SKM-1 (cell line): ENCODE measurements at regions not wholly inside any gene's neighbourhood (a gene's known extent, or its start where the extent isn't known, plus 50 kb on each side); places are given as distances from the start of the nearest gene placed in this dataset.
A peak's percentile ranks its signal among the peaks of the same experiment; 100 is the strongest.

Experiments
- DNase-seq: peaks from one replicate; lab custom pipeline; 2025; ENCODE audit not compliant: unreplicated experiment; lab: John Stamatoyannopoulos, UW

GRCh38 chr14:25552826-25553225 lies 502.9 kb upstream of the STXBP6 start:
- DNase-seq = no peak

GRCh38 chr14:25551674-25552073 lies 501.7 kb upstream of the STXBP6 start:
- no peak for DNase-seq

- DNase-seq = no peak
Measured at GRCh38 chr14:25546826-25547225, 496.9 kb upstream of the STXBP6 start.

DNA sequence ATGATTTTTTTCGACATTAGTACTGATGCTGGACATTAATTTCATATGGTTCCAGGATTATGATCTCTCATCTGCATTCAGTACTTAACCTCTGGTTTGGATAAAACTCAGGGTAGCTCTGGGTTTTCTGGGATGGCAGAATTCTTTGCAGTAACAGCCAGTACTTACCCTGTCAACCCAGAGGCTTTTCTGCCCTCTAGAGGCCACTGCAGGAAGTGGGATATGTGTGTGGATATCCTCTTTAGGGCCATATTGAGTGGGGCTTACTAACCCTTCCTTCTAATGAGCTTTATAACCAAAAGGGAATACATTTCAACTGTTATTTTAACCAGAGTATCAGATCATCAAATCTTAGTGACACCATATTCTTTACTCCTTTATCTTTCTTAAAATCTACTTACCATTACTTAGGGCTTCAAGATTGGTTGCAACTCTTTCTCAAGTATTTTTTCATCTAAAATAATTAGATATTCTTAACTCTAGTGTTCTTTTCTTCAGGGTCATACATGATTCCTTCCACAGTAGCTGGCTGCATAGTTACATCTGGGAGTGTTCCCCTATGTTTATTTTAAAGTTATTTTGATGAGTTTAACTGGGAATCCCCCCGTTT lies 488.0 kb upstream of the STXBP6 start:
- peak; percentile 3 for DNase-seq

DNA sequence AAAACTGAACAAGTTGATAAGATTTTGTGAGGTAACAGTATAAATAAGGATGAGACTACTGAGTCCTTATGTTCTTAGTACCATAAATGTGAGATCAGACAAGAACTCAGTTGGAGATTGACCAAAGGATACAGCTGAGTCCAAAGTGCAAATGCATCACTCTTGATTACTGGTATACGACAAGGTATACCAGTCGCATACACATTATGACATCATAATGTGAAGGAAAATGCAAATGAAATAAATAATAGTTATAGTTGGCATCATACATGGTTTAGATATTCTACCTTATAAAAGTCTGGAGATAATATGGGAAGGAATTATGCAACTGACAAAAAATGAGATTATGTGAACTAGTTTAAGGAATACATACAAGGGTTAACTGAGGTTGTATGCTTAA lies 476.3 kb upstream of the STXBP6 start:
- DNase-seq = no peak

DNA sequence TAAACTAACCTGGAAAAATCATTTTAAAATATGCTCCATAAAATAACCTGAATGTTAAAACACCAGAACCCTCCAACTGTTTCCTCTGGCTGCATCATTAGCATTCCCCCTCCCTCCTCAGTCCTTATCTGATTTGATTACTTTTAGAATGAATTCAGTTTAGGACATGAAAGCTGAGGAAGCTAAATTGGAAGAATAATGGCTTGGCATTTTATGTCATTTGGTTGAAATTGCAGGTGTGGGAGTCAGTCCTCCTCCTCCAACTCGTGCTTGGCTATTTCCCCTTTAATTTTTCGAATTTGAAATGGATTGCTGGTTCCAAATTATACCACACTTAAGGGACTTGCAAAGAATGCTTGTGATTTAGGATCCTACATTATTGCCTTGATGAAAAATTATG lies 473.0 kb upstream of the STXBP6 start:
- no peak for DNase-seq

DNA sequence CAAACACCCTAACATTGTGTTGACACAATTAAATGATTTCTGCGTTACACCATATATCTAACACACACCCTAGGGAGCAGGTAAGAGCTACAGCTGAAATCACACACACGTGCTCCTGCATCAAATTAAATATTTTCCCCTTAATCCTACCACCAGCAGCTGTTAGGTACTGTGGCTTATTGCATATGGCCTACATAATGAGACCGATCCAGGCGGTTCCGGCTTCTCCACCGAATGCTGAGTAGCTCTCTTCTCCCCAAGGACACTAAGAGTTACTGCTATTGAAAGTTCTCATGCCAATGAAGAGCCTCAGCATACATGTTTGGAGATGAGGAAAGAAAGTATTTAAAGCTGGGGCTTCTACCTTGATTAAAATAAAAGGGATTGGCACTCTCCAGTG lies 472.2 kb upstream of the STXBP6 start:
- no peak for DNase-seq

- DNase-seq = no peak
Measured at GRCh38 chr14:25521616-25522015, 471.7 kb upstream of the STXBP6 start.

- DNase-seq = no peak
Measured at GRCh38 chr14:25520821-25521220, 470.9 kb upstream of the STXBP6 start.

DNA sequence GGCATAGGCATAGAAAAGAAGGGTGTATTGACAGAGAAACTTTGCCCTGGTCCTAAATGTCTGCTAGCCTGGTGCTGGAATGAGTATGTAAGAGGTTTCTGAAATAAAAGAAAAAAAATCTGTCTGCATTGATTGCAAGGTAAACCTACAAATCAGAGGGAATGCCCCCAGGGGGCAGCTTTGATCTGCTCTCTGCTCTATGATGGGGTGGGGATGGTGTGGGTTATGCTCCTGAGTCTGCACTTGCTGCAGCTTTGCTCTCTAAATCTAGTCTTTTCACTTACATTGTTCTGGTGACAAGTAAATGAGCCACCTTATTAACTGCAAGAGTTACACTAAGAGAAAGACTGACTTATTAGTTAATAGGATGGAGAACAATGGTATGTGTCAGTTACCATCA lies 468.4 kb upstream of the STXBP6 start:
- DNase-seq = no peak

DNA sequence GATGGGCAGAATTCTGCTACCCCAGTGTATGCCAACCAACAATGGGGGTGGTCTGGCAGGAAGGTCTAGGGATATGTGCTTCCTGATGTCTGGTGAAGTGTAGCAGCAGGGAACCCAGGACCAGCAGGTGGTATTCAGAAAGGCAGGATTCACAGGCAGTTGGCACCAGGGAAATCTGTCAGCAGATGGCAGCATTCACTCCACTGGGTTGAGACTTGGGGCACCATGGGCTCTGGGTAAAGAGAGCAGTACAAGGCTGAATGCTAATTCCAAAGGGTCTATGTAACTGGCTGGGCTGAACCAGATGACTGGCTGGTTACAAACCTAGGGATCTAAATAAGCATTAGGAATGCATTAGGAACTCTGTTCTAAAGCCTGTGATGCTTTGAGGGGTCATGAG lies 466.9 kb upstream of the STXBP6 start:
- no peak for DNase-seq

DNA sequence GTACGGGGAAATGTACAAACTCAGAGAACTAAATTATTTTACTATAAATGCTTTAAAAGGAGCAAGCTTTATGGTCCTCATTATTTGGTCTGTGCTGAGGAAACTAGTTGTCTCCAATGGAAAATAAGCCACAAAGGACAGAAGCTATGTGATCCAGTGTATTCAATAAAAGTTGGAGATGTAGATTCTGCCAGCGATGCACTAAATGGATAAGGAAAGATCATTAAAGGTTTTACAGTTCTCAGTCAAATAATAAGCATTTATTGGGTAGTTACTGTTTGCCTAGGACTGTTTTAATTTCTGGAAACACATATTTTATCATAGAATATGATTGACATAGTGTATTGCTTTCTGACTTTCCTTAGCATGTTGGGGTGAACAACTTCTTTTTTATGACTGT lies 458.9 kb upstream of the STXBP6 start:
- DNase-seq = no peak

- no peak for DNase-seq
Measured at GRCh38 chr14:25501749-25502148, 451.8 kb upstream of the STXBP6 start.

DNA sequence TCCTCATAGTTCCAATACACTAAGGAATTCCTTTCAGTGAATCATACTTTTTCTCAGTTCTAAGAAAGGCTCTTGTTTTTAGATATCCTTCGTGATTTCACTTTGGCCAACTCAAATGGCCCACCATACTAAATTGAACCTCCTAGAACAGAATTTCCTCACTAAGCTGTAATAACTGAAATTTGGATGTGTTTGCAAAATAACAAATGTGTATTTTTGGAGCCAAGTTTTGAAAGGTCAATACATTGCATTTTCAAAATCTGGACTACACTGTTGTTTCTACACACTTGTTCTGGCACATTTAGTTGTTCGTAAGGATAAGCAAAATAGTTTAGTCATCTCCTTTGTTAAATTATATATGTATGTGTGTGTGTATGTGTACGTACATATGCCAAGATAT lies 439.0 kb upstream of the STXBP6 start:
- no peak for DNase-seq

GRCh38 chr14:25485381-25485780 lies 435.4 kb upstream of the STXBP6 start:
- DNase-seq = no peak

- no peak for DNase-seq
Measured at GRCh38 chr14:25484906-25485305, 435.0 kb upstream of the STXBP6 start.

DNA sequence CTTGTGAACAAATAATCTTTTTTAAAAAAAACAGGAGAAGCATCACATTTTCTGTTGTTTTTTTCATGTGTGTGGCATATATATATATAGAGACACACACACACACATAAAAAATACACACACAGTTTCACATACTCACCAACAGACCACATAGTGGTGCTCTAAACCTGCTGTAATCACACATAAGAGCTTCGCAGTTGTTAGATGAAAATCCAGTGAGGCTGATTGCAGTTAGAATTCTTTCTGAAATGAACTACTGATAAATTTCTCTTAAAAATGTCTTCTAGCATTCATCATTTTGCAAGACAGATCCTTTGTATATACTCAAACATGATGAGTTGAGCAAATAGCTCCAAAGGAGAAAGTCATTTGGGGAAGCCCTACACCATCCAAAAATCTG lies 434.3 kb upstream of the STXBP6 start:
- no peak for DNase-seq

GRCh38 chr14:25477316-25478098 lies 427.6 kb upstream of the STXBP6 start:
- DNase-seq = no peak

GRCh38 chr14:25472700-25473099 lies 422.8 kb upstream of the STXBP6 start:
- no peak for DNase-seq

DNA sequence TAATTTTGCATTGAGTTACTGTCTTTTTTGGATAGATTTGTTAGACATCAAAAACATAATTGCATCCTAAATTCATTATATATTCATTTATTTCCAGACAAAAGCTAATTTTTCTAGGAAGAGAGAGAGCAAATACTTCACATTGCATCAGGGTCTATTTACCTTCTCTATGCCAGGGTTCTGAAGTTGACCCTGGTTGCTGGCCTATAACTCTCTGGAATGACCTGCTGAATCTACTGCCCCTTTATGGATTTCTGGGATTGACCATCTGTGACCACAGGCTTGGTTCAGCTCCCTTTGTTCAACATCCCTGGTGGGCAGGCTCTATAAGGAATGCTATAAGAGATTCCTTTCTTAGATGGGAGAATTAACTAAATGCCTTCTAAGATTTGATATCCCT lies 414.8 kb upstream of the STXBP6 start:
- DNase-seq = no peak

DNA sequence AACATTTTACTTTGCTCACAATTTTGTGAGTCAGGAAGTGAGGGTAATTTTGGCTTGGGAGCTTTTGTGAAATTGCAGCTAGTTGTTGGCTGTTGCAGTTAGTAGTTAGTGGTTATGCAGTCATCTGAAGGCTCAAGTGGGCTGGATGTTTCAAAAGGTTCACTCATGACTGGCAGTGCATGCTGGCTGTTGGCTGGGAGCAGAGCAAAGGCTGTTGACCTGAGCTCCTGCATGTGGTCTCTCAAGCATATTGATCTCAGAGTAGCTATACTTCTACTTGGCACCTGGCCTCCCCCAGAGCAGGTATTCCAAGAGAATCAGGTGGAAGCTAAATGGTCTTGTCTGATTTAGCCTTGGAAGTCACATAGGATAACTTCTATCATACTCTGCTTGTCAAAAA lies 414.1 kb upstream of the STXBP6 start:
- DNase-seq = no peak

- no peak for DNase-seq
Measured at GRCh38 chr14:25463480-25463879, 413.5 kb upstream of the STXBP6 start.

- no peak for DNase-seq
Measured at GRCh38 chr14:25461780-25462179, 411.8 kb upstream of the STXBP6 start.
